Renal cortex interstitium (tissue), 11 donors: ENCODE measurements at regions not wholly inside any gene's neighbourhood (a gene's known extent, or its start where the extent isn't known, plus 50 kb on each side); places are given as distances from the start of the nearest gene placed in this dataset.
A peak's percentile ranks its signal among the peaks of the same experiment; 100 is the strongest.

Experiments
- DNase-seq, 11 donors: peaks; one replicate each; pipeline ENCODE4 v3.0.0-alpha.2; 2013; ENCODE audit warnings: low read depth in 9 of 11, low spot score in 4 of 11; ENCODE audit errors: extremely low read depth in 1 of 11

GRCh38 chr13:50444726-50445125 lies 398.8 kb downstream of the DLEU7 start:
- DNase-seq = no peak

- no peak for DNase-seq
These were observed 396.9 kb downstream of the DLEU7 start for GRCh38 chr13:50446611-50447010.

- no peak for DNase-seq
These were observed 394.9 kb downstream of the DLEU7 start for GRCh38 chr13:50448535-50448998.

- DNase-seq = no peak
These were observed 394.0 kb downstream of the DLEU7 start for GRCh38 chr13:50449465-50449864.

- DNase-seq = no peak
These were observed 393.2 kb downstream of the DLEU7 start for GRCh38 chr13:50450279-50450678.

GRCh38 chr13:50451609-50452008 lies 391.9 kb downstream of the DLEU7 start:
- no peak for DNase-seq

- no peak for DNase-seq
These were observed 391.5 kb downstream of the DLEU7 start for GRCh38 chr13:50452028-50452427.

- DNase-seq = no peak
These were observed 390.7 kb downstream of the DLEU7 start for GRCh38 chr13:50452756-50453155.

- DNase-seq = no peak
These were observed 390.3 kb downstream of the DLEU7 start for GRCh38 chr13:50453188-50453587.

- no peak for DNase-seq
These were observed 387.4 kb downstream of the DLEU7 start for GRCh38 chr13:50456111-50456510.

GRCh38 chr13:50457415-50458393 lies 385.8 kb downstream of the DLEU7 start:
- no peak for DNase-seq

GRCh38 chr13:50459046-50459445 lies 384.4 kb downstream of the DLEU7 start:
- DNase-seq = no peak

GRCh38 chr13:50459658-50460057 lies 383.8 kb downstream of the DLEU7 start:
- DNase-seq = no peak

- no peak for DNase-seq
These were observed 383.1 kb downstream of the DLEU7 start for GRCh38 chr13:50460358-50460757.

GRCh38 chr13:50461189-50461588 lies 382.3 kb downstream of the DLEU7 start:
- DNase-seq = no peak

- DNase-seq = peak in 8 of 11 donors; percentile 43 to 76 (median 57)
These were observed 379.8 kb downstream of the DLEU7 start for GRCh38 chr13:50463719-50464118.

GRCh38 chr13:50464349-50465251 lies 378.9 kb downstream of the DLEU7 start:
- DNase-seq = peak in 3 of 11 donors; percentile 24 to 56 (median 41)

GRCh38 chr13:50466456-50466855 lies 377.0 kb downstream of the DLEU7 start:
- DNase-seq = no peak

GRCh38 chr13:50467156-50468110 lies 376.1 kb downstream of the DLEU7 start:
- DNase-seq = no peak
